Neural progenitor cell (in vitro differentiated cells): ENCODE measurements at regions not wholly inside any gene's neighbourhood (a gene's known extent, or its start where the extent isn't known, plus 50 kb on each side); places are given as distances from the start of the nearest gene placed in this dataset.

Source experiments
- DNase-seq: peaks from one replicate; pipeline ENCODE4 v3.0.0-alpha.2; 2016; ENCODE audit warnings: low spot score
- H2AFZ ChIP-seq: fragments of 200-600 bp; sonication (generic); replicated peaks from 2 replicates; pipeline ENCODE4 v1.6.1; 2016; ENCODE audit warnings: antibody characterized with exemption
- H3F3A ChIP-seq: fragments of 200-600 bp; sonication (generic); 2 replicates; pipeline ENCODE4 v1.6.1; 2016; ENCODE audit warnings: antibody characterized with exemption, low read depth
- H3K27ac ChIP-seq: fragments of 200-600 bp; sonication (generic); 2 replicates; pipeline ENCODE4 v1.5.1; 2016; ENCODE audit warnings: mild to moderate bottlenecking
- H3K27me3 ChIP-seq: fragments of 200-600 bp; sonication (generic); 2 replicates; pipeline ENCODE4 v1.6.1; 2016; ENCODE audit warnings: mild to moderate bottlenecking, moderate library complexity
- H3K36me3 ChIP-seq: fragments of 200-600 bp; sonication (generic); 2 replicates; pipeline ENCODE4 v1.5.1; 2016
- H3K4me1 ChIP-seq: fragments of 200-600 bp; sonication (generic); 2 replicates; pipeline ENCODE4 v1.6.1; 2016; ENCODE audit warnings: mixed run types
- H3K4me2 ChIP-seq: fragments of 200-600 bp; sonication (generic); 2 replicates; pipeline ENCODE4 v1.6.1; 2016
- H3K4me3 ChIP-seq: fragments of 200-600 bp; sonication (generic); 2 replicates; pipeline ENCODE4 v1.5.1; 2016
- H3K79me2 ChIP-seq: fragments of 200-600 bp; sonication (generic); 2 replicates; pipeline ENCODE4 v1.6.1; 2016; ENCODE audit warnings: low read depth
- H3K9ac ChIP-seq: fragments of 200-600 bp; sonication (generic); 2 replicates; pipeline ENCODE4 v1.6.1; 2016
- H3K9me3 ChIP-seq: fragments of 200-600 bp; sonication (generic); 2 replicates; pipeline ENCODE4 v1.5.1; 2016; ENCODE audit warnings: low read depth
- H4K20me1 ChIP-seq: fragments of 200-600 bp; sonication (generic); 2 replicates; pipeline ENCODE4 v1.6.1; 2016; ENCODE audit warnings: low read depth
- H3K27ac Mint-ChIP-seq: 3 replicates; pipeline ENCODE4 v1.8.0; 2021; ENCODE audit warnings: mixed read lengths
- H3K27me3 Mint-ChIP-seq: 2 replicates; pipeline ENCODE4 v1.8.0; 2022; ENCODE audit warnings: low read depth, mild to moderate bottlenecking, inconsistent platforms, moderate library complexity, mixed read lengths; ENCODE audit not compliant: insufficient read depth
- H3K36me3 Mint-ChIP-seq: 3 replicates; pipeline ENCODE4 v1.8.0; 2021; ENCODE audit warnings: mixed read lengths
- H3K4me1 Mint-ChIP-seq: 3 replicates; pipeline ENCODE4 v1.8.0; 2021; ENCODE audit warnings: mixed read lengths
- H3K4me3 Mint-ChIP-seq: 3 replicates; pipeline ENCODE4 v1.8.0; 2021; ENCODE audit warnings: mild to moderate bottlenecking, moderate library complexity, mixed read lengths
- H3K9me3 Mint-ChIP-seq: 3 replicates; pipeline ENCODE4 v1.8.0; 2020; ENCODE audit warnings: mixed read lengths
- CTCF ChIP-seq: fragments of 200-600 bp; sonication (generic); IDR thresholded peaks from 2 replicates; pipeline ENCODE4 v1.5.1; 2017; ENCODE audit warnings: antibody characterized with exemption, mild to moderate bottlenecking
- EZH2 ChIP-seq: fragments of 200-600 bp; sonication (generic); IDR thresholded peaks from 2 replicates; pipeline ENCODE4 v1.6.1; 2017; ENCODE audit warnings: antibody characterized with exemption, mild to moderate bottlenecking, moderate library complexity
- EZH2phosphoT487 ChIP-seq: fragments of 200-600 bp; sonication (generic); IDR thresholded peaks from 2 replicates; pipeline ENCODE4 v1.6.1; 2017; ENCODE audit warnings: antibody characterized with exemption

- no peak overlapping the region for H3K4me3 Mint-ChIP-seq
- Histone ChIP-seq H3K27ac (no peak overlapping the region), H3K4me3 (no peak overlapping the region), H3K27me3 (no peaks in the 10 kb centered on the region), H3K36me3 (no peaks in the 10 kb centered on the region), H3K9ac (no peak overlapping the region), H3K79me2 (no peaks in the 10 kb centered on the region), H3K9me3 (no peaks in the 10 kb centered on the region), H3F3A (no peaks in the 10 kb centered on the region), H3K4me2 (no peak overlapping the region), H4K20me1 (no peaks in the 10 kb centered on the region), H2AFZ (no peak overlapping the region), H3K4me1 (peaks cover 8% of the 10 kb centered on the region)
- no peak for DNase-seq
- TF ChIP-seq EZH2phosphoT487 (no peak), CTCF (peak; percentile 18), EZH2 (no peak)
- no peak overlapping the region for H3K27ac Mint-ChIP-seq
- no peaks in the 10 kb centered on the region for H3K9me3 Mint-ChIP-seq
- peaks cover 9% of the 10 kb centered on the region for H3K27me3 Mint-ChIP-seq
- H3K4me1 Mint-ChIP-seq = peaks cover 8% of the 10 kb centered on the region
- H3K36me3 Mint-ChIP-seq = no peaks in the 10 kb centered on the region
Measured at GRCh38 chr17:79304884-79305283, 230.3 kb downstream of the ENGASE start.

GRCh38 chr17:79303641-79304205 lies 229.1 kb downstream of the ENGASE start:
- Mint-ChIP-seq H3K9me3 (no peaks in the 10 kb centered on the region), H3K27ac (no peak overlapping the region), H3K4me1 (peaks cover 8% of the 10 kb centered on the region), H3K4me3 (no peak overlapping the region), H3K36me3 (no peaks in the 10 kb centered on the region), H3K27me3 (peaks cover 9% of the 10 kb centered on the region)
- H3K4me3 ChIP-seq = no peak overlapping the region
- no peaks in the 10 kb centered on the region for H3F3A ChIP-seq
- no peak for DNase-seq
- H3K4me1 ChIP-seq = peaks cover 8% of the 10 kb centered on the region
- no peak for TF ChIP-seq EZH2
- no peak for TF ChIP-seq EZH2phosphoT487
- no peak for TF ChIP-seq CTCF
- H3K4me2 ChIP-seq = no peak overlapping the region
- H3K79me2 ChIP-seq = no peaks in the 10 kb centered on the region
- H3K27ac ChIP-seq = no peak overlapping the region
- H2AFZ ChIP-seq = no peak overlapping the region
- H3K9ac ChIP-seq = no peak overlapping the region
- H3K36me3 ChIP-seq = no peaks in the 10 kb centered on the region
- no peaks in the 10 kb centered on the region for H4K20me1 ChIP-seq
- H3K9me3 ChIP-seq = no peaks in the 10 kb centered on the region
- H3K27me3 ChIP-seq = no peaks in the 10 kb centered on the region

- Mint-ChIP-seq H3K27me3 (peaks cover 10% of the 10 kb centered on the region), H3K4me1 (peaks cover 8% of the 10 kb centered on the region), H3K9me3 (no peaks in the 10 kb centered on the region), H3K36me3 (no peaks in the 10 kb centered on the region), H3K27ac (no peak overlapping the region), H3K4me3 (no peak overlapping the region)
- Histone ChIP-seq H3K9ac (no peak overlapping the region), H4K20me1 (no peaks in the 10 kb centered on the region), H3K27me3 (no peaks in the 10 kb centered on the region), H3K4me2 (no peak overlapping the region), H3K79me2 (no peaks in the 10 kb centered on the region), H3K9me3 (no peaks in the 10 kb centered on the region), H2AFZ (no peak overlapping the region), H3K4me3 (no peak overlapping the region), H3K27ac (no peak overlapping the region), H3F3A (no peaks in the 10 kb centered on the region), H3K4me1 (peaks cover 8% of the 10 kb centered on the region), H3K36me3 (no peaks in the 10 kb centered on the region)
- DNase-seq = no peak
- TF ChIP-seq CTCF (peak; percentile 38), EZH2 (no peak), EZH2phosphoT487 (no peak)
Measured at GRCh38 chr17:79301469-79301868, 226.8 kb downstream of the ENGASE start.
